ENCODE measurements at regions not wholly inside any gene's neighbourhood (a gene's known extent, or its start where the extent isn't known, plus 50 kb on each side); places are given as distances from the start of the nearest gene placed in this dataset.

DNA sequence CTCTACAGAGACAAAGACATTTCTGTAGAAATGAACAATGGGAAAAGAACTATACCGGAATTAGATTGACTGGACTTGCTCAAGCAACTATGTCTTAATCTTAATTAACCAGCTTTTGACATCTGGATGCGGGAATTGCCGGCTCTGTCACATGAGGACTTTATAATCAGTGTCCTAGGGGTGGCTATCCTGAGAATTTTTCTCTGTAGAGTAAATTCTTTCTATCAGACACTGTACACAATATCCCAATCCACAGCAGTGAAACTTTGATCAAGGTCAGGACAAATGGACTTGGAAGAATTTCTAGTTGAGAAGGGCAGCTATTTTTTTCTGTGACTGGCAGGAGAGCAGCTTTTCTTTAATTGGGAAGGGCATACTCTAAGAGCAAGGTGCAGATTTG lies 322.1 kb downstream of the HRH4 start:
- DNase-seq (ENCODE audit: low read depth), result no peak

DNA sequence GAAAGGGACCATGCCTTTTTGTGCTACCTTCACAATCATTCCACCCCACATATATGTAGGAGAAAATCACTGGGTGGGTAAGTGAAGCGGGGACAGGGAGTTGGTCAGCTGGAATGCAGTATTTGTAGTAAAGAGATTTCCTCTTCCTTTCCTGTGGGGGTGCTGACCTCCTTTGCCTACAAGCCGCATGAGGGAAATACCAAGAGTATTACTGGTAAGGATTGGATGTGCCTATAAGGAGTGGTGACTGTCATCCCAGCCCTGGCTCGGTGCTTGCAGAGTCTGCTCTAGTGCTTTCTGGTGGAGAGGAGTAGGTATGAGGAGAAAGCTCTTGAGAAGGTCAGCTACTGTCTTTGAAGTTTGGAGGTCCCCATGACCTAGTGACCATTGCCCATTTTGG lies 324.6 kb downstream of the HRH4 start:
- DNase-seq (ENCODE audit: low read depth), result no peak

DNA sequence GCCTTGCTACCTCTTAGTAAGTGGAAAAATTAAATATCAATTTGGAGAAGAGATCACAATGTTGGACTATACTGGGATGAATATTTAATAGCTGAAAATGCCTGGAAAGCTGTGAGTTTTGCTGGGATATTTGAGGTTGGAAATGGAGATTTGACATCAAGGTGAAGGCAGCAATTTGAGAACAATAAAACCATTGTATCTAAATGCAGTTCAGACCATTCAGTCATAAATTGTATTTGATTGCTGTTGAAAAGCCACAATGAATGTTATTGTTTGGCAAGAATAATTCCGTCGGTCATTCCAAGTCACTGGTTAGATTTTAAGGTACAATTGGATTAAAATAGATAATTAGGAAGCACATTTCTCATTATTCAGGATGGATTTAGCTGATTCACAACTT lies 325.6 kb downstream of the HRH4 start:
- DNase-seq (ENCODE audit: low read depth), result no peak

DNA sequence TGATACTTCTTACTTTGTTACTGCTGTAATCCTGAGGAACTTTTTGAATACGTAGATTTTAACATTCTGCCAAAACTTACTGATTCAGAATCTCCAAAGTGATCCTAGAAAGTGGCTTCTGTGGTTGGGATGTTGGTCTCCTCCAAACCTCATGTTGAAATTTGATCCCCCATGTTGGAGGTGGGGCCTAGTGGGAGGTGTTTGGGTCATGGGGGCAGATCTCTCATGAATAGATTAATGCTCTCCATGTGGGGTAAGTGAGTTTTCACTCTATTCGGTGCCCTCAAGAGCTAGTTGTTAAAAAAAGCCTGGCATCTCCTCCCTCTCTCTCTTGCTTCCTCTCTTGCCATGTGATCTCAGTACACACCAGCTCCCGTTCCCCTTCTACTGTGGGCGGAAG lies 329.9 kb downstream of the HRH4 start:
- peak; percentile 2 for DNase-seq (ENCODE audit: low read depth)

DNA sequence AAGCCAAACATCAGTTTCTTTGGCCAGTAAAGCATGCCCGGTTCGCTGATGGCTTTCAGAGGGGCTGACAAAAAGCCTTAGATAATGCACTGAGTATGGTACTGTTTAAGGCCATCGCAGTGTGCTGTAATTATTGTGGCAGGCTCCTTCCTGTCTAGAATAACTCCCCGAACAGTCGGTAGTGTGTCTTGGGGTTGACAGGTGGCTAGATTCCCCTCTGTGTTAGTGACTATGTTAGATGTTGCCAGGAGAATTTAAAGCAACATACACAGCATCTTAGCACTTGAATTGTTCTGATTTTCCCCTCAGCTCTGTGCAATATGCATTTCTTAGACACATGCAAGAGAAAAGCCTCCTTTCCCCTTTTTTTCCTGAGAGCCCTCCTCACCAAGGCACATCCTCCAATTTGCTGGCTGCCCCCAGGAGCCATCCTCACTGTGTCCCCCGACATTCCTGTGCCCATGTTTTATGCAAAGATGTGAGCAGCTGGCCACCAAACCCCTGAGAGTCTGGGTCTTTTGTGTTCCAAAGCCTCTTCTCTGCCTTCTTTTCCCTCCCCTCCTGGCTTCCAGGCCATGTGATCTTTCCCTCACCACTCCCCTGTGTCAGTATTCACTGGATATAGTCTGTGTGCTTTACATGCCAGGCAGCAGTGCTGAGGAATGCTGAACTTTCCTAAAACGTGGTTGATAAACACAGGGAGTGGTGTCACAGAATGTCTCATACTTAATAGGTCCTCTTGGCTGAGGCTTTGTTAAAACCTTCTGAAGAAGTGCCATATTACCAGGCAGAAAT lies 331.5 kb downstream of the HRH4 start:
- peak; percentile 3 for DNase-seq (ENCODE audit: low read depth)

DNA sequence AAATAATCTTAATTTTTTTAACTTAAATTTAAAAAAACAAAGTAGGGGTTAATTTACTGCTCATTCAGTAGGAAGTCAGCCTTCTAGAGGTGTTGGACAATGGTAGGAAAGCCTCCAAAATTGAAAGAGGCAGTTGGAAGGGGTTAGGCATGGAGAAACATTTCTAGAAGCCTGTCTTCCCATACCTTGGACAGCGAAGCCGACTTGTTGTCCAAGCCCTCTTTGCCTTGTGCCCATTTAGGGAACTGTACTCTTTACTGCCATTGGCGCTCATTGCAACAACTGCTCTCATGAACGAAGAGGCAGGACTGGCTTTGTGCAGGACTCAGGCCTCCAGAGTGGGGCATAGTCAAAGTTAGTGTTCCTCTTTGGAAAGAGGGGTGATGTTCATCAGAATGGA lies 333.3 kb downstream of the HRH4 start:
- no peak for DNase-seq (ENCODE audit: low read depth)

DNA sequence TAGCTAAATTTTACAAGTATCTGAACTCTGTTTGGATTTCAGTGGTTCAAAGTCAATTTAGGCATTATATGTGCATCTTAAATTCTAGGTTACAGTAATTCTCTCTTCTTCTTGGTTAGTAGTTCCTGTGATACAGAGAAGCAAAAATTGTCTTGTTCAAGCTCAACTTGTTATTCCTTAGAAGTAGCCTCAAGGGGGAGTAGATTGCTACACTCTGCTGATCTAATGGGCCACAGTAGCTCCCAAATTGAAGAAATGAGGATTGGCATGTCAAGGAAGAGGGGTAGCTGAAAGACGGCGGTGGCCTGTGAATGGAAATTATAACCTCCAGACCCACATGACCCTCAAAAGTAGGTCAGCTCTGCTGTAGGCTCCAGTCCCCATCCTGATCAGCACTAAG lies 334.7 kb downstream of the HRH4 start:
- no peak for DNase-seq (ENCODE audit: low read depth)

DNA sequence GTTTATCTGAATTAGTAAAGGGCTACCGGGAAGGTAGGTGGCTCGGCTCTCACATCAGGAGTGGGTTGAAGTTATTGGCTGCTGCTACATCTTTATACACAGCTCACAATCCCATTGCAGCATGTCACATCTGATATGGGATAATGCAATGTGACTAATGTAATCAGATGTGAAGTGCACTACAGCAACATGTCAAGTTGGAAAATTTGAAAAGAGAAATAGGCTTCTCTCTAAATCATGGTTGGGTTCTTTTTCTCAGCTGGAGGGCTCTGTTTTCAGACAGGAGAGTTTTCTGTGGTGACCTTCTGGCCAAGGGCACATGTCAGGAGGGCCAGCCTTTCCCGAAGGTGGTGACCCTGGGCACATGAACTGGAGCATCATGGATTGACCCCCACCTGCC lies 337.5 kb downstream of the HRH4 start:
- DNase-seq (ENCODE audit: low read depth), result no peak

DNA sequence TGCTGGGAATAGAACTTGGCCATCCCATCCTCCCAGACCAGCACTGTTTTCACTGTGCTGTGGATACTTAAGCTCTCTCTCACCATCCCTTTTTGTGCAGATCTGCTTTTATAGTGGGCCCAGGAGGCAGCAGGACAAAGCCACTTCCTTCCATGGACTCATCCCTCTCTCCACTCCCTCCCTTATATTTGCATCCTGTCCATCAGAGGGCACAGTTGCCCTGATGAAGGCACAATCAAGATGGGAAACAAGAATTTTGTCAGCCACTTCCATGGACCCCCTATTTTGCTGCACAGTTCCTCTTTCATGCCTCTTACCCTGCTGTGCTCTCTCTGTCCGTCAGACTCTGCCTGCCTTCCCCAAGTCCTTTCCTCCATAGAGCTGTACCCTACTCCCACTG lies 338.7 kb downstream of the HRH4 start:
- DNase-seq (ENCODE audit: low read depth), result no peak

DNA sequence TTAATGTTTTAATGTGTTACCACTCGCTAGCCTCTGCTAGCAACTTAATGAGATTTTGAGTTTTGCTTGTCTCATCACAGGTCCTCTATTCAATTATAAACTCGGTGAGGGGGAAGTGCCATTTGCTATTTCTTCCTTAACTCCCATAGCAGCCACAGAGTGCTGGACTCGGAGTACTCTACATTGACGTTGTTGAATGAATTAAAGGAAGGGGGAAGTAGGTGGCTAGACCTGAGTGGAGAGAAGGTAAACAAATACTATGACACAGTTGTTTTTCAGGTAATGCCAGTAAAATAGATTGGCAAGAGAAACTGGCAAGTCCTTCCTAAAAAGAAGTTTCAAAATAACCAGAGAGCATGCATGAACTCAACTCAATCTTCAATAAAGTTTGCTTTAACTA lies 339.3 kb downstream of the HRH4 start:
- no peak for DNase-seq (ENCODE audit: low read depth)

DNA sequence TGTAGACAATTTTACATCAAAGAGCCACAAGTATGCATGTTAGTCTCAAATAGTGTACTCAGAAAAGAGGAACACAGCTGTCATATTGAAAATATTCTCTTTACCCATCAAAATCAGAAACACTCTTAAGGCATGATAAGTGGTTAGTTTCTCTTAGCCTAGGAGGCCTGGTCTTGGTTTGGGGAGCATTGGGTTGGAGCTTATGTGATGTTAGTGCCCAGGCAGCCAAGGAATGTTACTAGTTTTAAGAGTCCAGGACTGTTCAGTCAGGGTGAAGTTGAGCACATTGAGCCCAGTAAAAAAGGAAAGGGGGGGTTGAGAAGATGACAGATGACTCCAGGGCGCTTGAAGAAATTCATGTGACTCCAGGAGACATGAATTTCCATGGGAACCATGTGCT lies 340.6 kb downstream of the HRH4 start:
- no peak for DNase-seq (ENCODE audit: low read depth)

DNA sequence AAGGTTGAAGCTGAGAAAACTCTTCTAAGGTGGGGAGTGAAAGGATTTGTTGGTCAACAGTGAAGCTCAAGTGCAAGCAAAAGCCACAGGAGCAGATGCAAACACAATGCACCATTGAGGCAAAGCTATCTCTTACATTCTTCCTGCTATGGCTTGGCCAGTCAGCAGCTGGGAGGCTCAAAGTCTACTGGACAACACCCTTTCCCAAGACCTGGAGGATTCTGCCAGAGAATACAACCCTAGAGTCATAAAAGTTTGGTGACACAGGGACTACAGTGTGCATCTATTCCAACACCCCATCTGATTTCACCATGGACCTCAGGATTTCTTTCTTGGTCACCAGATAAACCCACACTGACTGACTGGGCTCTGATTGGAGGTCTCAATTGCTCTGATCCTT lies 342.0 kb downstream of the HRH4 start:
- no peak for DNase-seq (ENCODE audit: low read depth)

DNA sequence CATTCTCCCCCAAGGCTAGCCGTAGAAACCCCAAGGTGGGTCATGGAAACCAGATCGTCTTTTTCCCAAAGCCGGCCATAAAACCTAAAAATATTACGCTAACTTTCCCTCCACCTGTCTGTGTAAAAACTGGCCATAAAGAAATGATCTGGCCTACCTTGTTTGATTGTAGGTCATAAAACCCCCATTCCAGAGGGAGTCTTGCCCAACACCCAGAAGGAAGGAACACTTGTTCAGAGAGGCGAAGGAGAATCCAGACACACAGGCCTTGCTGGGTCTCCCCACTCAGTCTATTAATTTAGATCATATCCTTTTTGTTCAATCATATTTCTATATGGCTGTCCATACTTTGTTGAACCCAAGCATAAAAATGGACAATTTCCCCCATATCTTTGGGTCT lies 344.7 kb downstream of the HRH4 start:
- no peak for DNase-seq (ENCODE audit: low read depth)

DNA sequence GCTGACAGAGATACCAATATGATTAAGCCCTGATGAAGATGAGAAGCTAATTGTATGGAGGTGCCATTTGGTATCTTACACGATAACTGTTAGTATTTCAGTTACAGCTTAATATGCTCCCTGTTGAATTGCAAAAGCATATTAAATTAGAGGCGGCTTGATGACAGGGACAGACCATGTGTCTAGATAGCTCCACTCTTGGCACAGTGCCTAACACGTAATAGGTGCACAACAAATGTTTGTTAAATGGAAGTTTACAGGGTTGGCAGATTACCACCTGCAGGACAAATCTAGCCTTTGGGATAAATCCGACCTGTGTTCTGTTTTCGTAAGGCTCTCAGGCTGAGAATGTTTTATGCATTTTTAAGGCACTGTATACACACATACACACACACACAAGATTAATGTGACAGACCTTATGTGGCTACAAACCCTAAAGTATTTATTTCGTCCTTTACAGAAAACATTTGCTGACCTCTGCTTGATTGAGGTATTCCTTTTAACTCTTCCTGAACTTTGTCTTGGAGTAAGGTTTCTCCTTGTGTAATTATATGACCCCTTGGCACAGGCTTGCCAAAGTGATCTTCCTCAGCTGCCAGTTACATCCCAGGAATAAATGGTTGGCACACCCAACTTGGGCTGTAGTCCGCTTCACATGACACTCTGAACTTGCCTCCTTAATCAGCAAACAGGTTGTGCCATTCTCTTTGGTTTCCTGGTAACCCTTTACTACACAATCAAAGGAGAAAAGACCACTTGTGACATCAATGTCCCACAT lies 348.9 kb downstream of the HRH4 start:
- no peak for DNase-seq (ENCODE audit: low read depth)

DNA sequence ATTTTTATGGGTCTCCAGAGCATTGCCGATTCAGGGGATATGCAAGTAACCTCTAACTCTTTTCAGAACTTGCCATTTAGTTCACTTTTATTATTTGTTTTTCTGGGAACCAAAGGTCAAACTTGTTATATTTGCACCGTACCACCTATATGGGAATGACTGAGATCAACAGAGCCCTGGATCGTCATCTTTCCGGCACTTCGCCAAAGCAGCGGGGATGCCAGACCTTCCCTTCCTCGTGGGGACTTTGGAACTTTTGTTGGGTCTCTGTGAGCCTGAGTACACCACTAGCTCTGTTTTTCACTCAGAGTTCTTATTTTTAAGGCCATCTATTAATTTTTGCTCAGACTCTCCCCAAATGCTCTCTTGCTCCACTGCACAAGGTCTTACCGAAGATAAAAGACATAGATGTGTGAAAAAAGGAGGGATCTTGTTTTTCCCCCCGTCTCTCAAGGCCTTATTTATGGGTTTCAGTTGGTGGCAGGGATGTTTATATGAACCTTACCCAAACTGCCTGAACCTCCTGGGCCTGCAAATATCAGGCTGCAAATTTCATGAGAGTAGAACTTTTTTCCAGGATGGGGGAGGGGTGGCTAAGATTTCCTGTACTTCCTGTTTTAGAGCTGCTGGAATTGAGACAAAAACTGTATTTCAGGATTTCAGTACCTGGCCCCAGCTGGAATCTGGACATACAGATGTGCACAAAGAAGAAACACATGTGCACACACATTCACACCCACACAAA lies 350.3 kb downstream of the HRH4 start:
- DNase-seq (ENCODE audit: low read depth), result no peak

DNA sequence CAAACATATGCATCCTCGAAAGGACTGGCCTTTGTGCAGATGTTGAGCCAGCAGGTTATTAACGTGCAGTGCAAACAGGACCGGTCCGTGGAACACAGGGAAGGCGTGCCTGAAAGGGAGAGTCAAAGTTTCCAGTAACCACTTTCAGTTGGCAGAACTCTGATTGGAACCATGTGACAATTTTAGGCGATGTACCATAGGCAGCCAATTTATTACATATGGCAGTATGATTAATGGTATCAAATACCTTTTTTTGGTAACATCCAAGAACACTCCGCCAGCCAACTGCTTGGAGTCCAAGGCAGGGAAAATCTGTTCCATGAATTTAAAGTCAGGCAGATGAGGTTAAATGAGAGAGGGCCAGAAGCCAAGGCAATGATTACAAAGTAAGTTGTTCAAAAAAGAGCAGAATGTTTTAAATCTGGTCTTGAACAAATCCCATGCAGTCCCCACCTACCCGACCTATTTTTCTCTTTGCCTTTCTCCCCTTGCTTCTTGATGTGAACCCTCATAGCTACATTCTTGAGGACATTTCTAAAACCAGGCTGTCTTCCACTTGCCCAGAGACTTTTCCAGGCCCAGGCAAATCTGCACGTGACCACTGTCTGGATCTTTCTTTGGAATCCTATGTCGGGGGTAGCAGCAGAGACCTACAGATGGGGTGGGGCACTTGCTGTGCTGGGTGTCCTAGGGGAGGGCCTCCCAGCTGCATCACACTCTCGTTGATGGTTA lies 351.7 kb downstream of the HRH4 start:
- no peak for DNase-seq (ENCODE audit: low read depth)

DNA sequence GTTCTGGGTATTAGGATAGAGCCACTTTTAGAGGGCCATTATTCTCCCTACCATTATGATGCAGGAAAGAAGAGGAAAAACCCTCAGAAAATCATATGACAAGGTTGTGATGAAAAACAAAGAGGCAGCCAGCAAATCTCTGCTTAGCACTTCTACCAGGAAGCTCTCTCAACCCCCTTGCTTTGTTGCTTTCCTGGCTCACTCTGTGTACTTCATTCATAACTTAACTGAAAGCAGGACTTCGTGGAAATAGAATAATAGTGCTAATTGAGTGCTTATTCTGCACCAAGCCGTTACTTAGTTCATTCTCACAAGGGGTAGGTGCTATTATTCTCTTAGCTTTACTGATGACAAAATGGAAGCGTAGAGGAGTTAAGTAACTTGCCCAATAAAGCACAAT lies 354.1 kb downstream of the HRH4 start:
- DNase-seq (ENCODE audit: low read depth), result no peak

DNA sequence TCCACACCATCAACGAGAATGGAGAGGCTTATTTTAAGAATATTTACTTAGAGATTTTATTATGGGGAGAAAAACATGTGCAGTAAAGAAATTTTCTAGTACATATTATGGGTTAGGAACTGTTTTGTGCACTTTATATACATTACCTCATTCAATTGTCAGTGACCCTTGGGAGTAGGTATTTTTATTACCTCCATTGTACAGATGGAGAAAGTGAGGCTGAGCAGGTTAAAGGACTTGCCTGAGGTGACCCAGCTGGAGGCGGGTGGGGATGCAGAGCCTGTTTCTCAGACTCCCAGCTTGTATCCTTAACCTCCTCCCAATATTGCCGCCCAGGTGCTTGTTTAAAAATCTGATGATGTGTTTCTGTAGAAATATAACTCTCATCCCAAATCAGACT lies 356.7 kb downstream of the HRH4 start:
- DNase-seq (ENCODE audit: low read depth), result no peak

DNA sequence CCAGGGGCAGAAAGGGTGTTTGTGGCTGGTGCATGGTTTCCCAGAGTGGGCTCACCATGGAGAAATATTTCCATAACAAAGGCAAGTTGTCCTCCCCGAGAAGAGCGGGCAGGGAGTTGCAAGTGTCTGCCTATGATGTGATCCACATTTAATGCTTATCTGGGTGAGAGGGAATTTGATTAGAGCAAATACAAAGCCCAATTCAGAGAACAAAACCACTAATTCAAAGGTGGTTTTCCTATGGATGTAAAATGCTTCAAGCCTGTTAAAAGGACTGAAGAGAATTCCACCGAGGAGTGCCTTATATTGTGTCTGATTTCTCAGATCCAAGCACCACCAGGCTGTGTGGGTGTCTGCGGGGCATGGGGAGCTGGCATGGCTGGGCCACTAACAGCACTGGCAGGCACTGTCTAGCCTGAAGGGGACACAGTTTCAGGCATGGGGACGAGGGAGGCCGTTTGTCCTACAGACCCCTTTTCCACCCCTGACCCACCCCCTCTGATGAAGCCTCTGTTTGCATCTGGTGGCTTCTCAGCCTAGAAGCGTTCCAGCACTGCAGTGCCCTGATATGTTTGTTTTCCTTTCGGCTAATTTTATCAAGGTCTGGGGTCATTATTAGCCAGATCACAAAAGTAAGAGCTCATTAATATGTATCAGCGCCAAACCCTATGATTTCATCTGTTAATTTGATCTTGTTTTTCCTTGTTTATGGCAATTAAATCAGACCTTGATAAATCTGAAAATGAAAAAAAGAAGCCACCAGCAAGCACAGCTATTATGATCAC lies 357.3 kb downstream of the HRH4 start:
- DNase-seq (ENCODE audit: low read depth), result no peak

DNA sequence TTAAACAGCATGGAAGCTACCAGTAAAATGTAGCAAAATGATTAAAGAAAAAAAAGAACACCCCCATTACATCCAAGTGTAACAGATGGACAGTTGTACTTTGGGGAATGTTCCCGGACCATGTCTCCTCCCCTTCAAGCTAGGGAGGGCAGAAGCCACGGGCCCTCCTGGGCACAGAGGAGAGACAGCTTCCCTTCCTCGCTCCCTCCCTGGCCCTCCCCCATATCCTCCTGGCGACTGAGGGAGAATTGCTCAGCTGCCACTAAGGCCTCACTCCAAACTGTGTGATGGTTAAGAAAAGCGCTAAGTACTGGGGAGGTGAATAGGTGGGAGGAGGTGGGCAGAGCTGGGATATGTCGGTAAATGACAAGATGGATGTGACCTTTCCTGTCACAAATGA lies 358.0 kb downstream of the HRH4 start:
- no peak for DNase-seq (ENCODE audit: low read depth)

Data from myocyte (in vitro differentiated cells).